RPMI7951 (cell line): ENCODE measurements at regions not wholly inside any gene's neighbourhood (a gene's known extent, or its start where the extent isn't known, plus 50 kb on each side); places are given as distances from the start of the nearest gene placed in this dataset.
"Not testable (repeated sequence)": the region's sequence is repeated elsewhere in the genome, so short reads cannot be mapped to it uniquely, and the experiment has no call there.

Experiments
- DNase-seq: peaks from one replicate; pipeline ENCODE4 v3.0.0-alpha.2; 2012; ENCODE audit warnings: low read depth

DNA sequence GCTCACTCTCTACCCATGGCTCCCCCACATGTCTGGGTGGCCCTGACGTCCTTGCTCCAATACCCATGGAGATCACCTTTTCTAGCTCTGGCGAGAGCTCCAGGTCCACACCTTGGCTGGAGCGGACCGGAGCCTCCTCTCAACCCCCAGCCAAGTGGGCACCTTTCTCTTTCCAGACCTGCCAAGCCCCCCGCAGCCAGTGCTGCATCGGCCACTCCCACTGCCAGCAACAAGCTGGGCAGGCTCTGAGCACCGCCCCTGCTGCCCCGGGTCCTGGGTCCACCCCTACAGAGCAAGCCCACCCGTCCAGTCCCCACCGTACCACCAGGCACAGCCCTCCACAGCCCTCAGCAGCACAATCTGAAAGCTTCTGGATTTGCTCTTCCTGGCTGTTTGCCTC, 98.2 kb upstream of the C14orf180 start:
- no peak for DNase-seq

DNA sequence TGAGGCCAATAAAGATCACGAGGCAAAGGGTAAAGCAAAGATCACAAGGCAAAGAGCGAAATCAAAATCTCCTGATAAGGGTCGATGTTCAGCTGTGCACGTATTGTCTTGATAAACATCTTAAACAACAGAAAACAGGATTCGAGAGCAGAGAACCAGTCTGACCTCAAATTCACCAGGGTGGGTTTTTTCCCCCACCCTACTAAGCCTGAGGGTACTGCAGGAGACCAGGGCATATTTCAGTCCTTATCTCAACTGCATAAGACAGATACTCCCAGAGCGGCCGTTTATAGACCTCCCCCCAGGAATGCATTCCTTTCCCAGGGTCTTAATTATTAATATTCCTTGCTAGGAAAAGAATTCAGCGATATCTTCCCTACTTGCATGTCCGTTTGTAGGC, 97.5 kb upstream of the C14orf180 start:
- not testable (repeated sequence) for DNase-seq

GRCh38 chr14:104486222-104486923, 93.2 kb upstream of the C14orf180 start:
- no peak for DNase-seq

GRCh38 chr14:104494483-104494882, 85.1 kb upstream of the C14orf180 start:
- no peak for DNase-seq

DNA sequence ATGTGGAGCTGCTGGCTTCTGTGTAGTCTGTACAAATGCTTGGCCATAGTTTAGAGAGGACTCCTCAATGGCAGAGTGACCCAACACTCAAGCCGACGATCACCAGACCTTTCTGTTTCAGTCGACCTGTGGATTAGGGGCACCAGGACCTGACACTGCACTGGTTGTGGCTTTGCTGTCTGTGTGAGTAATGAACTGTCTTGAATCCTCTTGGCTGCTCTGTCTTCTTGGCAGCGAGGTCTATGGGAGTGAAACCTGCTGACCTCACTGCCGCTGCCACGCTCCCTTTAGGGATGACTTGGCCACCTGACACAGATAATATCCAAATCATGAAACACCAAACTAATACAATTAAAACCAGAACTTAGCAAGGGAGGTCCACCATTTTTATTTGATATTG, 83.5 kb upstream of the C14orf180 start:
- DNase-seq = no peak

DNA sequence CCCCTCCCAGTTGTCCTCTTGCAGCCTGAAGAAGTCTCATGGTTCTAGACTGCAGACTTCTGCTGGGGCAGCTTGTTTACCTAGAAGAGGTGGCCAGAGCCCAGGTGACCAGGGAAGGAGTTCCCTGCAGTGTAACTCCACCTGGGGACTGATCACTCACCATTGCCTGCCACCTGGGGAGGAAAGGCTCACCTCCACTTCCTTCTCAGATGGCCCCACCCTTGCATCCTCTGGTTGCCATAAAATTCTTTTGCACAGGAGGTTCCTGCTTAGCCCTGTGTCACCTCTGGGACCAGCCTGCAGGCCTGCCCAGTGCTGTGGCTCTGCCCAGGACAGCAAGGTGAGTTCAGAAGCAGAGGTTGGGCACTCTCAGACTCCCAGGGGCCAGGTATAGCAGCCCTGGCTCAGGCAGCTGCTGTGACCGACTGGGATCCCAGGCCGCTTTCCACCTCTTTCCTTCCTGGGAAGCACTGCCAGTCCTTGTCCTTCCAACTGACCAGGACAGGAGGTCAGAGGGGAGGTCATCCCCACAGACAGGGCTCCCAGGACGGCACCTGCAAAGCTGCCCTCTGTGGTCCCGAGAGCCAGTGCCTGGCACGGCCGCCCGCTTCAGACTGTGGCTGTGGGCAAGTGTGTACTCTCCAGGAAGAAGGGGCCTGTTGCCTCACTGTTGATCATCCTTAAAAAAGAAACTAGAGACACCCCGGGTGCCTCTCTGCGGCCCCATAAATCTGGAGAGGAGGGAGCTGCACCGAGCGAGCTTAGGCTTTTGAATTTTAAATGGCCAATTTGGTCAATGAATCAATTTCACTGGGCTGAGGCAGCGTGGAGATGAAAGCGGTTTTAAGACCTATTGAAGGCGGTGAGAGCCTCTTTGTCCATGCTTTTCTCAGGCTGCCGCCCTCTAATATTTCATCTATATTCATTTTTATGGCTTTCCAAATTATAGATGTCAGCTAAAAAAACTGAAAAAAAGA, 79.5 kb upstream of the C14orf180 start:
- DNase-seq = no peak

DNA sequence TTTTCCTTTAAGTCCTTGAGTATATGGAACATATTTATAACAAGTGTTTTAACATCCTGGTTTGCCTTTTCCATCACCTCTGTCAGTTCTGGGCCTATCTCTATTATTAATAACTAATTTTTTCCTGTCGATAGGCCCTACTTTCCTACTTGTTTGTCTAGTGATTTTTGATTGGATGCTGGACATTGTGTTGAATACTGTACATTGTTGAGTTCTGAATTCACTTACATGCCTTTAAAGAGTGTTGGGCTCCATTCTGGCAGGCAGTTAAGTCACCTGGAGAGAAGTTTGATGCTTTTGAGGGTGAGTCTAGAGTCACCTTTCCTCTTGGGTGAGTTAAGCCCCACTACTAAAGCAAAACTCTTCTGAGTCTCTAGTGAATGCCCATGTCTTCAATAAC, 77.5 kb upstream of the C14orf180 start:
- DNase-seq = no peak

DNA sequence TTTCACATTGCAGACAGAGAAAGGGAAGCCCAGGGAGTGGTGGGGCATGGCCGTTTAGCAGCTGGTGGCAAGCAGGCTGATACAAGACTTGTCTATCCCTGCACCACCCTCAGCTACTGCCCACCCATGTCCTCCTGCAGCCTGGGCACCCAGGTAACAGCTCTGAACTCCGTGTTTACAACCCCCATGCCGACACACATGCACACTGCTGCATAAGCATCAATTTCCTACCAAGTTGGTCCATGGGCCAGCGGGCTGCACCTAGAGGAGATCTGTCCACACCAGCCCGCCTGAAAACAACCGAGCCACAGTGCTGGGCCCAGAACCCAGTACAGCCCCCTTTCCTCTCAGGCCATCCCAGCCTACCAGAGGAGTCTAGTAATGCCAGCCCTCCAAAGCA, 75.9 kb upstream of the C14orf180 start:
- DNase-seq = no peak

- no peak for DNase-seq
Observed at GRCh38 chr14:104504172-104504735, 75.3 kb upstream of the C14orf180 start.

DNA sequence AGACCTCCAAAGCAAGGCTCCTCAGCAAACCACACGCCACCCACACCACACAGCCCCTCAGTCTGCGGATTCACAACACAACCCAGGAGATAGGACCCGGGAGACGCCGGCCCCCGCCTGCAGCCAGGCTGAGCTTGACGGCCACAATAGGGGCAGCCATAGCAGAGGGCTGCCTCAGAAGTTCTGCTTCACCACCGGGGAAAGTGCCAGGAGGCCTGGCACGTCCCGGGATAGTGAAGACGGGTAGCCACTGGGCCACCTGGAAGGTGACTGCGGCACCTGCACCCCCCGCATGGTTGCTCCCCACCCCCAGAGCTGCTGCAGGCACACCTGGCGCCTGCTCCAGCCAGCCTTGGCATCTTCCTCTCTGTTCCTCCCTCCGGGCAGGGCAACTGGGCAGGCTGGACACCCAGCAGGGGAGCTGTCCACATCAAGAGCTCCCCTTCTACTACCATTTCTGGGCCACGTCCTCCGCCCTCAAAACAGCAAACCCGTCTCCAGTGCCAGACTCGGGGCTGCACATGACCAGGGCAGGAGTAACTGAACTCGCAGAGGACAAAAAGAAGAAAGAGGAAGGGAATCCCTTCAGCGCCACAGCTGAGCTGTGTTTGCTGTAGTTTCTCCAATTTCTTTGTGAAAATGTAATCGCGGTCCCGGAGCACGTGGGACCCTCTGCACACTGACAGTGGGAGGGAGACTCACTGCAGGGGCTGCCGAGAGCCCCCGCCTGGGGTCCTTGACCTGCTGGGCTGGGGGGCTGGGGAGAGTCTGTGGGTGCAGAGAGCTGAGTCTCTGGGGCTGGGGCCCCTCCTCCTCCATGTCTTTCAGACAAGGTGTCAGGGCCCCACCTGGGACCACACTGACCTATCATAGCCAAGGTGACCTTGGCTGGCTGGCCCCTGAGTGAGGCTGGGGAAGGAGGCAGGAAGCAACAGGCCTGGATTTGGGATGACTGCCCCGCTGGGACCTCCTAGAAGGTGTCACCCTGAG, 74.2 kb upstream of the C14orf180 start:
- DNase-seq = no peak

- no peak for DNase-seq
Observed at GRCh38 chr14:104506461-104507253, 72.9 kb upstream of the C14orf180 start.

GRCh38 chr14:104507443-104507842, 72.1 kb upstream of the C14orf180 start:
- DNase-seq = no peak

- DNase-seq = no peak
Observed at GRCh38 chr14:104509673-104510072, 69.9 kb upstream of the C14orf180 start.

GRCh38 chr14:104510216-104510615, 69.3 kb upstream of the C14orf180 start:
- no peak for DNase-seq

GRCh38 chr14:104510794-104511611, 68.6 kb upstream of the C14orf180 start:
- no peak for DNase-seq

DNA sequence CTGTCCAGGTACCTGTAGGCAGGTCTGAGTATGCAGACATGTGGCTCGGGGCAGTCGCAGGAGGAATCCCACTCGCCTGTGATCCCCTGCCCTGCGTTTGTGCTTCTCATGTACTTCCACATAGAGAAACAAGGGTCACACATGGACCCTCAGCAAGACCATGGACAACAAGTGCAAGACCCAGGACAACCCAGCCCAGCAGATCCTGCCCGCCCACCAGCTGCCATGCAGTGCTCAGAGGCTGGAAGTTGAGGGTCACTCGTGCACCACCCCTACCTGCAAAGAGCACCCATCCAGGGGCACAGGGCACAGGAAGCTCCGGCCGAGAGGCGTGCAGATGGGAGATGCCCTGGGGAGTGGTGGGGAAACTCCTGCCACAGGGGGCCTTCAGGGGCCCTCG, 67.5 kb upstream of the C14orf180 start:
- no peak for DNase-seq

DNA sequence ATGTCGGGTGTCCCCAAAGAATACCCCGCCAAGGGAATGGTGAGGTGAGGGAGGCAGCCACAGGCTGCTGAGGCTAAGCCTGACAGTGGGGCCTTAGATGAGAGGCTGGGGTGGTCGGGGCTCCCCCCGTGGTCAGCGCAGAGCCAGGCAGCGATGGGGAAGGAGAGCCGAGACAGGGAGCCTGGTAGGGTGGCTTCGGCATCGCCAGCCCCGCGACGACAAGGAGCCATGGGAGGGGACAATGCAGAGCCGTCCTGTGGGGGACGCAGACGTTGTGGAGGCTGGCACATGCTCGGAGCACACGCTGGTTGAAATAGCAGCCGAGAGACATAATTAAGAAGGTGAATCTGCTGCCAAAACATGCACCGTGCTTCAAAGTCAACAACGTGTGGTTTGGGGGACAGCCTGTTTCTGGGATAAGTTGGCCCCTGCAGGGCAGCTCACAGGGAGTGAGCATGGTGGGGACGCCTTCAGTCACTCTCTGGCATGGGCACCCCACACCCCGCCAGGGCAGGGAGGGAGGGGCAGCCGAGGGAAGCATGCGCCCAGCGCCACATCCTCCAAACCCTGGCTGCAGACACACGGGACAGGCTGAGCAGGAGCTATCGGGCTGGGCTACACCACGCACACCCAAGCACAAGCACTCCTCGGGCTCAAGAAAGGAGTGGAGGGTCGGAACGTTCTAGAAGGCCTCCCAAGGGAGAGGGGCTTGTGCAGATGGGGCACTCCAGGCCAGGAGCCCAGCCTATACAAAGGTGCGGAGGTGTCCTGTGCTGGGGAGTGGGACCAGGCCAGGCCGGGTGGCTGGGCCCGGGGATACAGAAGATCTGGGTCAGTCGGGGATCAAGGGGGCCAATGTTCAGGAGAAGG, 66.6 kb upstream of the C14orf180 start:
- DNase-seq = no peak

- no peak for DNase-seq
Observed at GRCh38 chr14:104513641-104514046, 65.9 kb upstream of the C14orf180 start.
